Esophagus squamous epithelium (tissue), 5 donors: ENCODE measurements at regions not wholly inside any gene's neighbourhood (a gene's known extent, or its start where the extent isn't known, plus 50 kb on each side); places are given as distances from the start of the nearest gene placed in this dataset.
A peak's percentile ranks its signal among the peaks of the same experiment; 100 is the strongest.

ENCODE experiments used
- DNase-seq: peaks from one replicate; lab custom pipeline; 2025; lab: John Stamatoyannopoulos, UW
- H3K27ac ChIP-seq, 4 donors: fragments of 200-600 bp; sonication (generic); one replicate each; pipeline ENCODE4 v1.5.1; 2016 to 2019; ENCODE audit warnings: mild to moderate bottlenecking in 1 of 4
- H3K27me3 ChIP-seq, 4 donors: fragments of 200-600 bp; sonication (generic); 1 replicate in 3 of 4; 2 replicates in 1 of 4; pipeline versions ENCODE4 v1.5.1 to v1.6.0; 2017 to 2021; ENCODE audit warnings: antibody characterized with exemption in 1 of 4
- H3K36me3 ChIP-seq, 3 donors: fragments of 200-600 bp; sonication (generic); one replicate each; pipeline ENCODE4 v1.5.1; 2016 to 2019
- H3K4me1 ChIP-seq, 3 donors: fragments of 200-600 bp; sonication (generic); one replicate each; pipeline ENCODE4 v1.5.1; 2017 to 2019
- H3K4me3 ChIP-seq, 4 donors: fragments of 200-600 bp; sonication (generic); 1 replicate in 3 of 4; 2 replicates in 1 of 4; pipeline ENCODE4 v1.5.1; 2016 to 2019; ENCODE audit warnings: mild to moderate bottlenecking in 2 of 4, moderate library complexity in 1 of 4
- H3K9me3 ChIP-seq, 3 donors: fragments of 200-600 bp; sonication (generic); one replicate each; pipeline ENCODE4 v1.5.1; 2016 to 2019
- CTCF ChIP-seq, 6 experiments: fragments of 450-650 bp in 4 of 6; fragments of 200-600 bp in 2 of 6; sonication (generic) in 2 of 6; IDR thresholded peaks; one replicate each; pipeline ENCODE4 v1.5.1; 2016 to 2019; ENCODE audit warnings: antibody characterized with exemption in 6 of 6, mild to moderate bottlenecking in 4 of 6, moderate library complexity in 4 of 6
- POLR2A ChIP-seq, 4 donors: fragments of 450-650 bp; IDR thresholded peaks; one replicate each; pipeline ENCODE4 v1.6.1; 2017; ENCODE audit warnings: antibody characterized with exemption in 4 of 4, mild to moderate bottlenecking in 4 of 4, moderate library complexity in 3 of 4
- WGBS, 2 donors: methylation state at CpG; one replicate each; pipeline ENCODE4 v1.1.5; 2018; 5-methylcytosine and 5-hydroxymethylcytosine counted together
- intact Hi-C: fragments of 100-400 bp; cut with DNase I; formaldehyde crosslinking; loops from one replicate; pipeline ENCODE4 v1.15.0; 2022
- donor health status: DM: yes; HTN: yes; CAD: no.

- Histone ChIP-seq H3K4me3 (no peak overlapping the region), H3K4me1 (no peaks in the 10 kb centered on the region), H3K9me3 (no peaks in the 10 kb centered on the region), H3K27me3 (no peaks in the 10 kb centered on the region), H3K27ac (no peak overlapping the region), H3K36me3 (no peaks in the 10 kb centered on the region)
- no peak for TF ChIP-seq POLR2A (IDR thresholded peaks at IDR 0.05)
- TF ChIP-seq CTCF (IDR thresholded peaks at IDR 0.05) = no peak
- intact Hi-C loops = no loop called here
- 37 to 46% methylated on average over 4 of the region's 4 CpGs for WGBS, 2 donors
- DNase-seq = no peak
Observed at GRCh38 chr17:71117466-71117865, 948.1 kb downstream of the KCNJ2 start.

GRCh38 chr17:71118039-71118438 is 948.7 kb downstream of the KCNJ2 start:
- H3K27me3 ChIP-seq = no peaks in the 10 kb centered on the region
- no peaks in the 10 kb centered on the region for H3K36me3 ChIP-seq
- H3K9me3 ChIP-seq = no peaks in the 10 kb centered on the region
- H3K4me1 ChIP-seq = no peaks in the 10 kb centered on the region
- WGBS, 2 donors = 62 to 68% methylated on average over 4 of the region's 4 CpGs
- intact Hi-C loops = no loop called here
- H3K27ac ChIP-seq = no peak overlapping the region
- no peak for DNase-seq
- H3K4me3 ChIP-seq = no peak overlapping the region
- TF ChIP-seq CTCF (IDR thresholded peaks at IDR 0.05) = peak in 4 of 6 experiments; percentile 6 to 37 (median 32)
- no peak for TF ChIP-seq POLR2A (IDR thresholded peaks at IDR 0.05)

- WGBS, 2 donors = 67 to 69% methylated on average over 2 of the region's 2 CpGs
- TF ChIP-seq POLR2A (IDR thresholded peaks at IDR 0.05) (no peak), CTCF (IDR thresholded peaks at IDR 0.05) (no peak)
- no peak overlapping the region for H3K27ac ChIP-seq
- no peaks in the 10 kb centered on the region for H3K9me3 ChIP-seq
- H3K4me1 ChIP-seq = no peaks in the 10 kb centered on the region
- no peak overlapping the region for H3K4me3 ChIP-seq
- DNase-seq = no peak
- no peaks in the 10 kb centered on the region for H3K27me3 ChIP-seq
- intact Hi-C loops = no loop called here
- no peaks in the 10 kb centered on the region for H3K36me3 ChIP-seq
Observed at GRCh38 chr17:71127416-71127815, 958.1 kb downstream of the KCNJ2 start.

- Histone ChIP-seq H3K36me3 (no peaks in the 10 kb centered on the region), H3K27me3 (no peaks in the 10 kb centered on the region), H3K4me3 (no peak overlapping the region), H3K4me1 (no peaks in the 10 kb centered on the region), H3K9me3 (no peaks in the 10 kb centered on the region), H3K27ac (no peak overlapping the region)
- TF ChIP-seq CTCF (IDR thresholded peaks at IDR 0.05) (no peak), POLR2A (IDR thresholded peaks at IDR 0.05) (no peak)
- WGBS, 2 donors = 44% methylated on average over 3 of the region's 3 CpGs
- intact Hi-C loops = no loop called here
- DNase-seq = no peak
Observed at GRCh38 chr17:71142333-71142732, 973.0 kb downstream of the KCNJ2 start.

GRCh38 chr17:71145486-71145885 is 975.3 kb upstream of the SOX9 start:
- intact Hi-C loops = no loop called here

More at GRCh38 chr17:71145486-71145885, 975.3 kb upstream of the SOX9 start:
- no peak for TF ChIP-seq POLR2A (IDR thresholded peaks at IDR 0.05)
- no peak for TF ChIP-seq CTCF (IDR thresholded peaks at IDR 0.05)
- 54 to 65% methylated on average over 3 of the region's 3 CpGs for WGBS, 2 donors
- H3K4me3 ChIP-seq = no peak overlapping the region
- H3K27me3 ChIP-seq = no peaks in the 10 kb centered on the region
- H3K9me3 ChIP-seq = no peaks in the 10 kb centered on the region
- no peak for DNase-seq
- H3K27ac ChIP-seq = no peak overlapping the region
- no peaks in the 10 kb centered on the region for H3K36me3 ChIP-seq
- H3K4me1 ChIP-seq = no peaks in the 10 kb centered on the region
